Activated CD4-positive, alpha-beta T cell treated with anti-CD3 and anti-CD28 coated beads for 48 hours (primary cell): ENCODE measurements at regions not wholly inside any gene's neighbourhood (a gene's known extent, or its start where the extent isn't known, plus 50 kb on each side); places are given as distances from the start of the nearest gene placed in this dataset.
"Not testable (repeated sequence)": the region's sequence is repeated elsewhere in the genome, so short reads cannot be mapped to it uniquely, and the experiment has no call there.

Source experiments
- DNase-seq: peaks from one replicate; pipeline ENCODE4 v3.0.0-alpha.2; 2020

- DNase-seq: no peak
Measured at GRCh38 chr6:77173472-77174074, 289.7 kb downstream of the HTR1B start.

- no peak for DNase-seq
Measured at GRCh38 chr6:77172578-77172977, 290.7 kb downstream of the HTR1B start.

- DNase-seq: no peak
Measured at GRCh38 chr6:77159730-77160129, 303.6 kb downstream of the HTR1B start.

- no peak for DNase-seq
Measured at GRCh38 chr6:77151241-77151640, 312.1 kb downstream of the HTR1B start.

GRCh38 chr6:77150736-77151135, 312.6 kb downstream of the HTR1B start:
- DNase-seq: no peak

GRCh38 chr6:77145244-77145643, 318.0 kb downstream of the HTR1B start:
- no peak for DNase-seq

GRCh38 chr6:77143659-77144447, 319.4 kb downstream of the HTR1B start:
- DNase-seq: no peak

- DNase-seq: no peak
Measured at GRCh38 chr6:77136086-77136485, 327.2 kb downstream of the HTR1B start.

GRCh38 chr6:77133031-77133430, 330.3 kb downstream of the HTR1B start:
- DNase-seq: no peak

GRCh38 chr6:77131426-77131825, 331.9 kb downstream of the HTR1B start:
- no peak for DNase-seq

GRCh38 chr6:77124604-77125003, 338.7 kb downstream of the HTR1B start:
- DNase-seq: no peak

- no peak for DNase-seq
Measured at GRCh38 chr6:77123527-77123926, 339.8 kb downstream of the HTR1B start.

GRCh38 chr6:77106992-77107391, 356.3 kb downstream of the HTR1B start:
- no peak for DNase-seq

- DNase-seq: no peak
Measured at GRCh38 chr6:77105091-77105490, 358.2 kb downstream of the HTR1B start.

GRCh38 chr6:77097940-77098339, 365.4 kb downstream of the HTR1B start:
- DNase-seq: no peak

GRCh38 chr6:77095936-77096627, 367.2 kb downstream of the HTR1B start:
- DNase-seq: no peak

GRCh38 chr6:77094821-77095220, 368.5 kb downstream of the HTR1B start:
- DNase-seq: no peak

GRCh38 chr6:77092971-77093370, 370.3 kb downstream of the HTR1B start:
- no peak for DNase-seq

GRCh38 chr6:77089776-77090175, 373.5 kb downstream of the HTR1B start:
- no peak for DNase-seq

- not testable (repeated sequence) for DNase-seq
Measured at GRCh38 chr6:77087794-77088318, 375.4 kb downstream of the HTR1B start.

- no peak for DNase-seq
Measured at GRCh38 chr6:77074037-77074713, 389.1 kb downstream of the HTR1B start.

- no peak for DNase-seq
Measured at GRCh38 chr6:77073410-77073760, 389.9 kb downstream of the HTR1B start.

- no peak for DNase-seq
Measured at GRCh38 chr6:77072694-77073409, 390.4 kb downstream of the HTR1B start.
